Mucosa of stomach (tissue), 1 donor: ENCODE measurements at regions not wholly inside any gene's neighbourhood (a gene's known extent, or its start where the extent isn't known, plus 50 kb on each side); places are given as distances from the start of the nearest gene placed in this dataset.

ENCODE experiments used
- H3K27me3 ChIP-seq: one replicate; pipeline ENCODE4 v1.7.0; 2013; ENCODE audit warnings: mild to moderate bottlenecking, low read length; ENCODE audit not compliant: control insufficient read depth, insufficient read depth
- H3K36me3 ChIP-seq: one replicate; pipeline ENCODE4 v1.7.0; 2013; ENCODE audit warnings: low read length; ENCODE audit not compliant: control insufficient read depth, insufficient read depth
- H3K4me1 ChIP-seq: one replicate; pipeline ENCODE4 v1.7.0; 2013; ENCODE audit warnings: mild to moderate bottlenecking, low read length; ENCODE audit not compliant: control insufficient read depth, insufficient read depth
- H3K4me3 ChIP-seq: one replicate; pipeline ENCODE4 v1.7.0; 2013; ENCODE audit warnings: low read length
- H3K9ac ChIP-seq: one replicate; pipeline ENCODE4 v1.7.0; 2013; ENCODE audit warnings: mild to moderate bottlenecking, low read length, moderate library complexity
- H3K9me3 ChIP-seq: one replicate; pipeline ENCODE4 v1.7.0; 2013; ENCODE audit warnings: mild to moderate bottlenecking, low read length, moderate library complexity; ENCODE audit not compliant: control insufficient read depth
- donor health status: Pancreatic carcinoma.

DNA sequence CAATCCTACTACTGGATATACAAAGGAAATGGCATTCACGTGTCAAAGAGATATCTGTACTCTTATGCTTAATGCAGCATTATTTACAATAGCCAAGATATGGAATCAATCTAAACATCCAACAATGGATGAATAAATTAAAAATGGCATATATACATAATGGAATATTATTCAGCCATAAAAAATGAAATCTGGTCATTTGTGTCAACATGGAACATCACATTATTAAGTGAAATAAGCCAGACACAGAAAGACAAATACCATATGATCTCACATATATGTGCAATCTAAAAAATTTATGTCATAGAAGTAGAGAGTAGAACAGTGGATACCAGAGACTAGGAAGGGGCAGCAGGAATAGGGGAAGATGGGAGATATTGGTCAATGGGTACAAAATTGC, 228.8 kb upstream of the TBX3 start:
- Histone ChIP-seq H3K4me1 (no peaks in the 10 kb centered on the region), H3K9ac (no peak overlapping the region), H3K27me3 (no peaks in the 10 kb centered on the region), H3K36me3 (no peaks in the 10 kb centered on the region), H3K9me3 (no peaks in the 10 kb centered on the region), H3K4me3 (no peak overlapping the region)

DNA sequence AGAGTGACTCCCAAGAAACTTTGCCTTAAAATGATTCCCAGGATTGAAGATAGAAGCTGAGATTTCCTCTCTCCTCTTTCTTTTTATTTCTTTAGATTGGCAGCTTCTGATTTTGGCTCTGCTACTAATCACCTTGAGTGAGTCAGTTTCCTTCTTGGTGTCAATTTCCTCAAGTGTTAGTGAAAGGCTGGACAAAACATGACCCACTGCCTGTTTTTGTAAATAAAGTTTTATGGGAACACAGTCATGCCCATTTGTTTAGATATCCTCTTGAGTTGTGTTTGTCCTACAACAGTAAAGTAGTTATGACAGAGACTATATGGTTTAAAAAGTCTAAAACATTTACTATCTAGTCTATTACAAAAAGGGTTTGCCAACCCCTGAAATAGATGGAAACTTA, 227.2 kb upstream of the TBX3 start:
- Histone ChIP-seq H3K9ac (no peak overlapping the region), H3K4me3 (no peak overlapping the region), H3K27me3 (no peaks in the 10 kb centered on the region), H3K36me3 (no peaks in the 10 kb centered on the region), H3K9me3 (no peaks in the 10 kb centered on the region), H3K4me1 (no peaks in the 10 kb centered on the region)

DNA sequence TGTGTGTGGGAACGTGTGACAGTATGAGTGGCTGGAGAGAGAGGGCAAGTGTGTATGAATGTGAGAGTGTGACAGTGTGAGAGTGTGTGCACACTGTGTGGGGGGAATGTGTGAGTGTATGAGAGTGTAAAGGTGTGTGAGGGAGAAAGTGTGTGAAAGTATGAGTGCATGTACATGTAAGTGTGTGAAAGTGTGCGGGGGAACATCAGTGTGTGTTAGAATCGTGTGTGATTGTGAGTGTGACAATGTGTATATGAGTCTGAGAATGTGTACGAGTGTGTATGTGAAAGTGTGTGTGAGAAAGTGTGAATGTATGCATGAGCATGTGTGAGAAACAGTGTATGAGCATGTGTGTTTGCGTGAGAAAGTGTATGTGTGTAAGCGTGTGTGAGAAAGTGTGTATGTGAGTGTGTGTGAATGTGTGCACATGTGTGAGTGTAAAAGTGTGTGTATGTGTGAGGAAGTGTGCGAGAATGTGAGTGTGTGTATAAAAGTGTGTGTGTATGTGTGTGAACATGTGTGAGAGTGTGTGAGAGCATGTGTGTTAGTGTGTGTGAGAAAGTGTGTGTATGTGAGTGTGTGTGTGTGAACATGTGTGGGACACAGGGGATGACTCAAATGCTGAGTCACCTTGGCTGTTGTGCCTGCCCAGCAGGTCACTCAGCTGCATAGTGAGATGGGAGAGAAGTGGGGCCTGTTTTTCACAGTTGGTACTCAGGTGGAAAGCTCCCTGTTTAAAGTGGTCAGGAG, 220.5 kb upstream of the TBX3 start:
- peaks cover 3% of the 10 kb centered on the region for H3K27me3 ChIP-seq
- no peak overlapping the region for H3K9ac ChIP-seq
- no peaks in the 10 kb centered on the region for H3K9me3 ChIP-seq
- H3K4me3 ChIP-seq: no peak overlapping the region
- H3K36me3 ChIP-seq: no peaks in the 10 kb centered on the region
- no peaks in the 10 kb centered on the region for H3K4me1 ChIP-seq

DNA sequence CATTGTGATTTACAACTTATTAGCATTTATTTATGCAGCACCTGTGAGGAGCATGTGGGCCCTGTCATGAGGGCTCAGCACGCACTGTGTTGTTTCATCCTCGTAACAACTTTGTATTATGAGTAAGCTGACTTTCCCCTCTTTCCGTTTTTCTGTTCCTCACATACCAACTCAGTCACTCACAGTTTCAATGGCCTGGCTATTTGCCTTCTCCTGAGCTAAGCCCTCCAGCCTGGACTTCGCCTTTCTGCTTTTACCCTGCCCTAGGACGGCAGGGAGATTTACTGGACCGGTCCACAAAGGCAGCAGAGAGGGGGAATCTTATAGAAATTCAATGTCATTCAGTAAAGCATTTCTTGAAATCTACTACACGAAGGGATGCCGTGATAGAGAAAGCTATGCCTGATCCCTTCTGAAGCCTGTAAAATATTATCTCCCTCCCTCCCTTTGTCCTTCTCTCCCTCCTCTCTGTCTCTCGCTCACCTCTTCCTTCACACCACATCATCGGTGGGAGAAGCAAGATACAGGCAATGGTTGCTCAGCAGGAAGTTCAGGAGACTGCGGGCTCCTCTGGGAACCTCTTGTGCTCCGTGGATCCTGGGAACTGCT, 219.2 kb upstream of the TBX3 start:
- no peaks in the 10 kb centered on the region for H3K4me1 ChIP-seq
- no peak overlapping the region for H3K9ac ChIP-seq
- no peaks in the 10 kb centered on the region for H3K9me3 ChIP-seq
- peaks cover 3% of the 10 kb centered on the region for H3K27me3 ChIP-seq
- H3K4me3 ChIP-seq: no peak overlapping the region
- no peaks in the 10 kb centered on the region for H3K36me3 ChIP-seq

DNA sequence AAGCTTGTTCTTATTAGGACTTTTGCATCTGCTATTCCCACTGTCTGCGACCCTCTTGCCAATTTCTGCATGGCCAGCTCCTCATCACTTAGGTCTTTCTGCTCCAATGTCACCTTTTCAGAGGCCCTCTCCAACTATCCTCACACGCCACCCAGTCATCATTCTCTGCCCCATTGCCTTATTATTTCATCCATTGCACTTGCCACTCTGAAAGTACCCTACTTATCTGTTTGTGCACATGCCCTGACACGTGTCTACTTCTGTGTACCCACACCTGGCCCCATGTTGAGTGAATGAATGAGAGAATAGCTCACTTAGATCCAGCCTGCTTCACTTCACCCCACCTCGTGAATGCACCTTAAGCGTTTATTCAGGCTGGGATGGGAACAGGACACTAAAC, 218.7 kb upstream of the TBX3 start:
- no peaks in the 10 kb centered on the region for H3K36me3 ChIP-seq
- H3K4me1 ChIP-seq: no peaks in the 10 kb centered on the region
- H3K27me3 ChIP-seq: peaks cover 3% of the 10 kb centered on the region
- H3K4me3 ChIP-seq: no peak overlapping the region
- H3K9me3 ChIP-seq: no peaks in the 10 kb centered on the region
- no peak overlapping the region for H3K9ac ChIP-seq

DNA sequence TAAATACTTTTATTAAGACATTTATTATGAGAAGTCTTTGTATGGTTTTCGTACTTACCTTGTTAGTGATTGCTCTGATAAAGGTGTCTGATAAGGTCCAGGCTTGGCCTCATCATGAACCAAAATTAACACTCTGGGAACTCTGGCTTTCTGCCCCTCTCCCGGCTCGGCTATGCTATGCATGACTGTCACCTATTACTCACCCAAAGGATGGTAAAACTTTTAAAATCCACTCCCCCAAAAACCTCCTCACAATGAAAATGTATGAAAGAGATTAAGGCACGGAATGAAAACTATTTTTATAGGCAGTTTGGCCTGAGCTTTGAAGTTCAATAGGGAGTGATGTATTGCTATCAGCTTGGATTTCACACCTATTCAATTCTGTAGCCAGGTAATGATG, 217.3 kb upstream of the TBX3 start:
- Histone ChIP-seq H3K27me3 (peaks cover 3% of the 10 kb centered on the region), H3K9ac (no peak overlapping the region), H3K4me3 (no peak overlapping the region), H3K4me1 (no peaks in the 10 kb centered on the region), H3K9me3 (no peaks in the 10 kb centered on the region), H3K36me3 (no peaks in the 10 kb centered on the region)

DNA sequence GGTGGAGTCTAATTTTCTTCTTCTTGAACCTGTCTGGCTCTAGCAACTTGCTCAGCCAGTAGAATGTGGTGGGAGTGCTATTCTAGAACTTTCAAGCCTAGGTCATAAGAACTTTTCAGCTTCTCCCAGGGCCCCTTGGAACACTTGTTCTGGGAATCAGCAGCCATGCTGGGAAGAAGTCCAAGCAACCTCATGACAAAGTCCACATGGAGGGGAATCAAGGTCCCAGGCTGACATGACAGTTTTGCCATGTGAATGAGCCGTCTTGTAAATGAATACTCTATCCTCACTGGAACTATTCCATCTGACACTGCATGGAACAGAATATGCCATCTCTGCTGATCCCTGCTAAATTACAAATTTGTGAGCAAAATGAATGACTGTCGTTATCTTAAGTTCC, 214.2 kb upstream of the TBX3 start:
- H3K9ac ChIP-seq: no peak overlapping the region
- peaks cover 3% of the 10 kb centered on the region for H3K27me3 ChIP-seq
- H3K4me1 ChIP-seq: no peaks in the 10 kb centered on the region
- H3K9me3 ChIP-seq: no peaks in the 10 kb centered on the region
- H3K4me3 ChIP-seq: no peak overlapping the region
- H3K36me3 ChIP-seq: no peaks in the 10 kb centered on the region

DNA sequence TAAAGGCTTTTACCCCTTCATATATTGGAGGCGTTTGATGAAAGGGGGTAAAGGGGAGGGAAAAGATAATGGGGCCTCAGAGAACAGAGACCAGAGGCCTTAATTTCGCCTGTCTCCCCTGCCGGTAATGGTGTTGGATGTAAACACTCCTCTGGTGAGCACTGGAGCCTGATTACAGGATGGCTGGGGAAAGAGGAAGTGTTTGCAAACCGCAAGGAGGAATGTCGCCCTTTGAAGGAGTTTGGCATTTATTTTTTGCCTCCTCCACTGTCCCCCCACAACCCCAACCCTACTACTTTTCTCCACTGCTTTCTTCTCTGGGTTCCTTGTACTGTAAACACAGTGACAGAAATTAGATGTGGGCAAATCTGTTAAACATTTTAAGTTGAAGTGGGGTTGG, 211.9 kb upstream of the TBX3 start:
- no peak overlapping the region for H3K9ac ChIP-seq
- H3K4me1 ChIP-seq: no peaks in the 10 kb centered on the region
- H3K4me3 ChIP-seq: no peak overlapping the region
- no peaks in the 10 kb centered on the region for H3K36me3 ChIP-seq
- no peaks in the 10 kb centered on the region for H3K9me3 ChIP-seq
- H3K27me3 ChIP-seq: peaks cover 3% of the 10 kb centered on the region

DNA sequence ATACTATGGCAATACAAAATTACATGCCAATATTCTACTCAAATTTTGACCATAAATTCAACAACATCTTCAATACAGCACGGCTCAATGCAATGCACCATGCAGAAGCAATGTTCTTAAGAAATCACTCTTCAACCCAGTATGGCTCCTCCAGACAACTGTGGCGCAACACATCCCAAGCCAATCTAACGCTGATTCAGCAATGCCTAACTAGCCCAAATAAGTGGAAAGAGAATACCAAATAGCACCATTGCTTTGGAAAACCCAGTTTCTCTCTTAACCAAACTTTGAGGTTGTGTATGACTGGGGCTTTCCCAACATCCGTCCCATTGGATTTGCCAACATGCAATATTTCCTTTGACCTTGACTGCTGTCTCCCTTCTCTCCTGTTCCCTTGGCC, 211.1 kb upstream of the TBX3 start:
- Histone ChIP-seq H3K9ac (no peak overlapping the region), H3K27me3 (peaks cover 3% of the 10 kb centered on the region), H3K36me3 (no peaks in the 10 kb centered on the region), H3K9me3 (no peaks in the 10 kb centered on the region), H3K4me1 (no peaks in the 10 kb centered on the region), H3K4me3 (no peak overlapping the region)

DNA sequence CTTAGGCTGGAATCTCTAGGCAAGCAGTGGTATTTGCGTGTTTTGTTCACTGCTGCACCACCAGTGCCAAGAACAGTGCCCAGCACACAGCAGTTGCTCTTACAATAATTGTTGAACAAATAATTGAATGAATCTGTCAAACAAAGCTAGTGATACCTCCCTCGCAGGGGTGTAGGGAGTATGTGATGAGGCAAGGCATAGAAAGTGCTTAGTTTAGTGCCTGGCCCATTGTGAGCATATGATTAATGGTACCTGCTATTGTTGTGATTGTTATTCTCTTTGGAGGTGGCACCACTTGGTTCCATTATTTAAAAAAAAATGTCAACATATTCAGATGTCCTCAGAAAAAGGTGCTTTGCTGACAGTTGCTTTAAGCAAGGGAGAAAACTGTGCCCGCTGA, 210.1 kb upstream of the TBX3 start:
- H3K36me3 ChIP-seq: no peaks in the 10 kb centered on the region
- peaks cover 3% of the 10 kb centered on the region for H3K27me3 ChIP-seq
- no peaks in the 10 kb centered on the region for H3K9me3 ChIP-seq
- no peak overlapping the region for H3K4me3 ChIP-seq
- H3K4me1 ChIP-seq: no peaks in the 10 kb centered on the region
- no peak overlapping the region for H3K9ac ChIP-seq

DNA sequence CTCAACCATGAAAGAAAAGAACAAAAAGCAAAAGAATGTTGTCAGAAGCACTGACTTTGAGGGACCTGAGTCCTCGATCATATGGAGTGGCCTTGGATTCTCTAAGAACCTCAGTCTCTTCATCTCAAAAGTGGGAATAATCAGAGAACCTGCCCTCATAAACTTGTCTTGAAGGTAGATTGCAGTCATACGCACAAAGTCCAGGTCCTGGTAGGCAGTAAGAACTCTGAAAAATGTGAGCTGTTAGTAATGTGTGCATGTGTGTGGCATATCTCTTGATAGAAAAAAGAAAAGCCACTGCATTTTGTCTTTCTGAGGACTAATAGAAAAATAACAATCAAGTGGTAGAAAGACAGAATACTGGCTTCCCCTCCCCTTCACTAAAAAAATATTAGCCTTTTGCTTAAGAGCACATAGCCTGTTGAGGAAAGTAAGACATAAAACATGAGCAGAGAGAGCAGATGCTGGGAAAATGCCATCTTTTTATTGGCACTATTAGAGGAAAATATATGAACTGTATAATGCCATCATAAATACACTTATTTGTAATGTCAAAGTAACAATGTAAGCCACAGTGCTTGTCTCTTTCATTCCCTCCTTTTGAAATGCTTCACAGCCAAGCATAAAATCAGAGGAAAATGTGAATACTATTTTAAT, 205.1 kb upstream of the TBX3 start:
- Histone ChIP-seq H3K4me1 (no peaks in the 10 kb centered on the region), H3K27me3 (peaks cover 3% of the 10 kb centered on the region), H3K9me3 (no peaks in the 10 kb centered on the region), H3K36me3 (no peaks in the 10 kb centered on the region), H3K9ac (no peak overlapping the region), H3K4me3 (no peak overlapping the region)

DNA sequence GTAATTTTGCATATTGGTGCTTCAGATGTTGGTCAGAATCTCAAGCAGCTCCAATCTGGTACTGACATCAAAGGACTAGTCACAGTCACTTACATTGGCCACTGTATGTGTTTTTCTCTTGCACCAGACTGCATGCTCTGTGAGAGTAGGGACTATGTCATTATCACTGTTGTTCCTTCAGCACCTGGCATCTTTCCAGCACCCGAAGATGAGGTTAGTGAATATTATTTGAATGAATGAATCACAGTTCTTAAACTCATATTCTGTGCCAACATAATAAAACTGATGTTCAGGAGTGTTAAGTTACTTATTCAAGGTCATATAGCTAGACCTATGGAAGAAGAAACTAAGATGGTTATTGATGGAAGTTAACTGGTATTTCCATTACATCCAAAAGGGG, 204.5 kb upstream of the TBX3 start:
- Histone ChIP-seq H3K4me1 (no peaks in the 10 kb centered on the region), H3K9ac (no peak overlapping the region), H3K36me3 (no peaks in the 10 kb centered on the region), H3K27me3 (peaks cover 3% of the 10 kb centered on the region), H3K4me3 (no peak overlapping the region), H3K9me3 (no peaks in the 10 kb centered on the region)
